Mucosa of descending colon (tissue), 3 donors: ENCODE measurements at regions not wholly inside any gene's neighbourhood (a gene's known extent, or its start where the extent isn't known, plus 50 kb on each side); places are given as distances from the start of the nearest gene placed in this dataset.

ENCODE experiments used
- ATAC-seq: fragments of 200-7000 bp; cut with Tn5 transposase; one replicate; pipeline ENCODE4 v1.9.1; 2020; ENCODE audit warnings: mild to moderate bottlenecking, moderate library complexity
- DNase-seq, 3 donors: peaks; one replicate each; pipeline ENCODE4 v3.0.0-alpha.2; 2020
- H3K36me3 ChIP-seq: fragments of 200-600 bp; one replicate; pipeline ENCODE4 v1.8.0; 2021; ENCODE audit warnings: low read depth, mild to moderate bottlenecking
- H3K4me1 ChIP-seq: fragments of 200-600 bp; one replicate; pipeline ENCODE4 v1.8.0; 2021; ENCODE audit warnings: low read depth, mild to moderate bottlenecking
- H3K4me3 ChIP-seq: fragments of 200-600 bp; one replicate; pipeline ENCODE4 v1.8.0; 2021; ENCODE audit warnings: mild to moderate bottlenecking
- H3K9me3 ChIP-seq: fragments of 200-600 bp; one replicate; pipeline ENCODE4 v1.8.0; 2021; ENCODE audit warnings: mild to moderate bottlenecking
- CTCF ChIP-seq: fragments of 200-600 bp; IDR thresholded peaks from one replicate; pipeline ENCODE4 v1.8.0; 2022; ENCODE audit warnings: antibody characterized with exemption, mild to moderate bottlenecking
- intact Hi-C, 2 donors: fragments of 100-400 bp; cut with DNase I in 1 of 2; cut with micrococcal nuclease in 1 of 2; formaldehyde crosslinking; loops; one replicate each; pipeline versions ENCODE4 v1.11.0 to v1.11.1; 2022; cut with DNase I, micrococcal nuclease
- donor health status: DM: no; HTN: no; CAD: no; lungs with moderate emphysema.
- donor health status: DM: no; HTN: no; CAD: no.
- donor health status: DM: no; HTN: yes; CAD: no.

GRCh38 chr18:75158465-75159237 lies 50.3 kb downstream of the PTGR3 start:
- no peak for DNase-seq
- H3K9me3 ChIP-seq = no peaks in the 10 kb centered on the region
- H3K4me1 ChIP-seq = no peaks in the 10 kb centered on the region
- no peak for ATAC-seq
- intact Hi-C loops = no loop called here
- H3K4me3 ChIP-seq = no peak overlapping the region
- TF ChIP-seq CTCF = no peak
- H3K36me3 ChIP-seq = no peaks in the 10 kb centered on the region

DNA sequence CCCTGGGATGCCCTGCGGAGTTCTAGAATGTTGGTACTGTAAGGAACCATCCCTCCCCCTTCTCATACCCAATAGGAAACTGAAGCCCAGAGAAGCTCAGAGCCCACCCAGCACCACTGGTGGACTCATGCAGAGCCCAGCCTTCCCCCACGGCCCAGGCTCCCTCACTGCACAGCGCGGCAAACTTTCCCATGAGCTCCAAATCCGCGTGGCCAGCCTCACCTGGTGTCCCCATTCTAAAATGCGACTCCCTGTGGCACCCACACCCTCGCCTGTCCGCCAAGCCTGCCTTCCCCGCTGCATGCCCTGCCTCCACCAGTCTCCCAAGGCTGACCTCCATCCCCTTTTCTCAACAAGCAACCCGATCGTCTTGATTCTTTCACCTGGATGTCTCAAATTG lies 51.1 kb downstream of the PTGR3 start:
- Histone ChIP-seq H3K36me3 (no peaks in the 10 kb centered on the region), H3K9me3 (no peaks in the 10 kb centered on the region), H3K4me3 (no peak overlapping the region), H3K4me1 (no peaks in the 10 kb centered on the region)
- DNase-seq (no peak), ATAC-seq (no peak)
- intact Hi-C loops = no loop called here
- TF ChIP-seq CTCF = no peak

GRCh38 chr18:75157381-75157780 lies 51.6 kb downstream of the PTGR3 start:
- no peak for TF ChIP-seq CTCF
- DNase-seq = no peak
- no peaks in the 10 kb centered on the region for H3K4me1 ChIP-seq
- H3K9me3 ChIP-seq = no peaks in the 10 kb centered on the region
- no peak for ATAC-seq
- H3K36me3 ChIP-seq = no peaks in the 10 kb centered on the region
- intact Hi-C loops = no loop called here
- H3K4me3 ChIP-seq = no peak overlapping the region

GRCh38 chr18:75156831-75157230 lies 52.1 kb downstream of the PTGR3 start:
- Histone ChIP-seq H3K4me3 (no peak overlapping the region), H3K36me3 (no peaks in the 10 kb centered on the region), H3K9me3 (no peaks in the 10 kb centered on the region), H3K4me1 (no peaks in the 10 kb centered on the region)
- ATAC-seq (no peak), DNase-seq (no peak)
- TF ChIP-seq CTCF = no peak
- intact Hi-C loops = no loop called here

GRCh38 chr18:75156139-75156750 lies 52.7 kb downstream of the PTGR3 start:
- ATAC-seq (no peak), DNase-seq (no peak)
- Histone ChIP-seq H3K4me3 (no peak overlapping the region), H3K36me3 (no peaks in the 10 kb centered on the region), H3K9me3 (no peaks in the 10 kb centered on the region), H3K4me1 (no peaks in the 10 kb centered on the region)
- intact Hi-C loops = no loop called here
- no peak for TF ChIP-seq CTCF
